Hematopoietic multipotent progenitor cell treated with erythropoietin and hydrocortisone succinate and interleukin-3 and kit ligand, for 8 days (in vitro differentiated cells): ENCODE measurements at regions not wholly inside any gene's neighbourhood (a gene's known extent, or its start where the extent isn't known, plus 50 kb on each side); places are given as distances from the start of the nearest gene placed in this dataset.
"Not testable (repeated sequence)": the region's sequence is repeated elsewhere in the genome, so short reads cannot be mapped to it uniquely, and the experiment has no call there.

ENCODE experiments used
- DNase-seq: peaks from one replicate; pipeline ENCODE4 v3.0.0-alpha.2; 2015

DNA sequence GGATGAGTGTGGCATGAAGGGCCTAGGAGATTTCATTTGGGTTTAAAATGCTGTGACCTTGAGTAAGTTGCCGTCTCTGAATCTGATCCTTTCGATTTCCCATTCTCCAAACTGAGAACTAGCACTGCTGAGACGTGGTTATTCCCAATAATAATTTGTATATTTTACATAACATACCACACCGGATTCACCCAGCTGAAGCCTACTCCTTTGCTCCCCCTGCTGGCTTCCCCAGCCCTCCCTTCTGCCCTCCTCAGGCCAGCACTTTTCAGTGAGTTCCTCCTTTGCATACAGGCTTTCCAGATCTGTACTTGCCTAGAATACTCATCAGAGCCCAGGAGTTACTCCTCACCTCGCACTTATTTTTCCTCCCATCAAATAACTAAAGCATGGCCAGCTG, 255.1 kb downstream of the OR4F29 start:
- not testable (repeated sequence) for DNase-seq

DNA sequence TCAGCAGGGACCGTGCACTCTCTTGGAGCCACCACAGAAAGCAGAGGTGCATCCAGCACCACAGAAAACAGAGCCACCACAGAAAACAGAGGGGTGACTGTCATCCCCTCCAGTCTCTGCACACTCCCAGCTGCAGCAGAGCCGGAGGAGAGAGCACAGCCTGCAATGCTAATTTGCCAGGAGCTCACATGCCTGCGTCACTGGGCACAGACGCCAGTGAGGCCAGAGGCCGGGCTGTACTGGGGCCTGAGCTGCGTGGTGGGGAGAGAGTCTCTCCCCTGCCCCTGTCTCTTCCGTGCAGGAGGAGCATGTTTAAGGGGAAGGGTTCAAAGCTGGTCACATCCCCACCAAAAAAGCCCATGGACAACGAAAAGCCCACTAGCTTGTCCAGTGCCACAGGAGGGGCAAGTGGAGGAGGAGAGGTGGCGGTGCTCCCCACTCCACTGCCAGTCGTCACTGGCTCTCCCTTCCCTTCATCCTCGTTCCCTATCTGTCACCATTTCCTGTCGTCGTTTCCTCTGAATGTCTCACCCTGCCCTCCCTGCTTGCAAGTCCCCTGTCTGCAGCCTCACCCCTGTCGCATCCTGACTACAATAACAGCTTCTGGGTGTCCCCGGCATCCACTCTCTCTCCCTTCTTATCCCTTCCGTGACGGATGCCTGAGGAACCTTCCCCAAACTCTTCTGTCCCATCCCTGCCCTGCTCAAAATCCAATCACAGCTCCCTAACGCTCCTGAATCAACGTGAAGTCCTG, 260.0 kb downstream of the OR4F29 start:
- peak; percentile 0 for DNase-seq

DNA sequence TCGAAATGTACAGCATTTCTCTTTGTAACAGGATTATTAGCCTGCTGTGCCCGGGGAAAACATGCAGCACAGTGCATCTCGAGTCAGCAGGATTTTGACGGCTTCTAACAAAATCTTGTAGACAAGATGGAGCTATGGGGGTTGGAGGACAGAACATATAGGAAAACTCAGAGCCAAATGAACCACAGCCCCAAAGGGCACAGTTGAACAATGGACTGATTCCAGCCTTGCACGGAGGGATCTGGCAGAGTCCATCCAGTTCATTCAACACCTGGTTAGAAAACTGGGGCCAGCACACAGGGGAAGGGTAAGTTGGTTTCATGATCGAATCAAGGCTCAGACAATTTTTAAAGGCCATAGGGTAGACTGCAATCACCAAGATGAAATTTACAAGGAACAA, 260.8 kb downstream of the OR4F29 start:
- DNase-seq = not testable (repeated sequence)

DNA sequence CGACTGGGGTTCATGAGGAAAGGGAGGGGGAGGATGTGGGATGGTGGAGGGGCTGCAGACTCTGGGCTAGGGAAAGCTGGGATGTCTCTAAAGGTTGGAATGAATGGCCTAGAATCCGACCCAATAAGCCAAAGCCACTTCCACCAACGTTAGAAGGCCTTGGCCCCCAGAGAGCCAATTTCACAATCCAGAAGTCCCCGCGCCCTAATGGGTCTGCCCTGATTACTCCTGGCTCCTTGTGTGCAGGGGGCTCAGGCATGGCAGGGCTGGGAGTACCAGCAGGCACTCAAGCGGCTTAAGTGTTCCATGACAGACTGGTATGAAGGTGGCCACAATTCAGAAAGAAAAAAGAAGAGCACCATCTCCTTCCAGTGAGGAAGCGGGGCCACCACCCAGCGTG, 261.6 kb downstream of the OR4F29 start:
- DNase-seq = not testable (repeated sequence)

DNA sequence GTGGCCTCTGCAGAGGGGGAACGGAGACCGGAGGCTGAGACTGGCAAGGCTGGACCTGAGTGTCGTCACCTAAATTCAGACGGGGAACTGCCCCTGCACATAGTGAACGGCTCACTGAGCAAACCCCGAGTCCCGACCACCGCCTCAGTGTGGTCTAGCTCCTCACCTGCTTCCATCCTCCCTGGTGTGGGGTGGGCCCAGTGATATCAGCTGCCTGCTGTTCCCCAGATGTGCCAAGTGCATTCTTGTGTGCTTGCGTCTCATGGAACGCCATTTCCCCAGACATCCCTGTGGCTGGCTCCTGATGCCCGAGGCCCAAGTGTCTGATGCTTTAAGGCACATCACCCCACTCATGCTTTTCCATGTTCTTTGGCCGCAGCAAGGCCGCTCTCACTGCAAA, 262.2 kb downstream of the OR4F29 start:
- not testable (repeated sequence) for DNase-seq

DNA sequence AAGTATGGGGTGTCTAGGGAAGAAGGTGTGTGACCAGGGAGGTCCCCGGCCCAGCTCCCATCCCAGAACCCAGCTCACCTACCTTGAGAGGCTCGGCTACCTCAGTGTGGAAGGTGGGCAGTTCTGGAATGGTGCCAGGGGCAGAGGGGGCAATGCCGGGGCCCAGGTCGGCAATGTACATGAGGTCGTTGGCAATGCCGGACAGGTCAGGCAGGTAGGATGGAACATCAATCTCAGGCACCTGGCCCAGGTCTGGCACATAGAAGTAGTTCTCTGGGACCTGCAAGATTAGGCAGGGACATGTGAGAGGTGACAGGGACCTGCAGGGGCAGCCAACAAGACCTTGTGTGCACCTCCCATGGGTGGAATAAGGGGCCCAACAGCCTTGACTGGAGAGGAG, 264.2 kb downstream of the OR4F29 start:
- DNase-seq = not testable (repeated sequence)

DNA sequence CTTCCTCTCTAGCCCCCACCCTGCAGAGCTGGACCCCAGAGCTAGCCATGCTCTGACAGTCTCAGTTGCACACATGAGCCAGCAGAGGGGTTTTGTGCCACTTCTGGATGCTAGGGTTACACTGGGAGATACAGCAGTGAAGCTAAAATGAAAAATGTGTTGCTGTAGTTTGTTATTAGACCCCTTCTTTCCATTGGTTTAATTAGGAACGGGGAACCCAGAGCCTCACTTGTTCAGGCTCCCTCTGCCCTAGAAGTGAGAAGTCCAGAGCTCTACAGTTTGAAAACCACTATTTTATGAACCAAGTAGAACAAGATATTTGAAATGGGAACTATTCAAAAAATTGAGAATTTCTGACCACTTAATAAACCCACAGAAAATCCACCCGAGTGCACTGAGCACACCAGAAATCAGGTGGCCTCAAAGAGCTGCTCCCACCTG, 264.8 kb downstream of the OR4F29 start:
- DNase-seq = peak; percentile 0

DNA sequence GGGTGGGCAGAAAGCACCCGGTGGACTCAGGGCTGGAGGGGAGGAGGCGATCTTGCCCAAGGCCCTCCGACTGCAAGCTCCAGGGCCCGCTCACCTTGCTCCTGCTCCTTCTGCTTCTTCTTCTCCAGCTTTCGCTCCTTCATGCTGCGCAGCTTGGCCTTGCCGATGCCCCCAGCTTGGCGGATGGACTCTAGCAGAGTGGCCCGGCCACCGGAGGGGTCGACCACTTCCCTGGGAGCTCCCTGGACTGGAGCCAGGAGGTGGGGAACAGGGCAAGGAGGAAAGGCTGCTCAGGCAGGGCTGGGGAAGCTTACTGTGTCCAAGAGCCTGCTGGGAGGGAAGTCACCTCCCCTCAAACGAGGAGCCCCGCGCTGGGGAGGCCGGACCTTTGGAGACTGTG, 265.3 kb downstream of the OR4F29 start:
- not testable (repeated sequence) for DNase-seq

DNA sequence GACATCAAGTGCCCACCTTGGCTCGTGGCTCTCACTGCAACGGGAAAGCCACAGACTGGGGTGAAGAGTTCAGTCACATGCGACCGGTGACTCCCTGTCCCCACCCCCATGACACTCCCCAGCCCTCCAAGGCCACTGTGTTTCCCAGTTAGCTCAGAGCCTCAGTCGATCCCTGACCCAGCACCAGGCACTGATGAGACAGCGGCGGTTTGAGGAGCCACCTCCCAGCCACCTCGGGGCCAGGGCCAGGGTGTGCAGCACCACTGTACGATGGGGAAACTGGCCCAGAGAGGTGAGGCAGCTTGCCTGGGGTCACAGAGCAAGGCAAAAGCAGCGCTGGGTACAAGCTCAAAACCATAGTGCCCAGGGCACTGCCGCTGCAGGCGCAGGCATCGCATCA, 266.0 kb downstream of the OR4F29 start:
- not testable (repeated sequence) for DNase-seq

DNA sequence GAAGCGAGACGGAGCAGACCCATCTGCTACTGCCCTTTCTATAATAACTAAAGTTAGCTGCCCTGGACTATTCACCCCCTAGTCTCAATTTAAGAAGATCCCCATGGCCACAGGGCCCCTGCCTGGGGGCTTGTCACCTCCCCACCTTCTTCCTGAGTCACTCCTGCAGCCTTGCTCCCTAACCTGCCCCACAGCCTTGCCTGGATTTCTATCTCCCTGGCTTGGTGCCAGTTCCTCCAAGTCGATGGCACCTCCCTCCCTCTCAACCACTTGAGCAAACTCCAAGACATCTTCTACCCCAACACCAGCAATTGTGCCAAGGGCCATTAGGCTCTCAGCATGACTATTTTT, 267.2 kb downstream of the OR4F29 start:
- not testable (repeated sequence) for DNase-seq

DNA sequence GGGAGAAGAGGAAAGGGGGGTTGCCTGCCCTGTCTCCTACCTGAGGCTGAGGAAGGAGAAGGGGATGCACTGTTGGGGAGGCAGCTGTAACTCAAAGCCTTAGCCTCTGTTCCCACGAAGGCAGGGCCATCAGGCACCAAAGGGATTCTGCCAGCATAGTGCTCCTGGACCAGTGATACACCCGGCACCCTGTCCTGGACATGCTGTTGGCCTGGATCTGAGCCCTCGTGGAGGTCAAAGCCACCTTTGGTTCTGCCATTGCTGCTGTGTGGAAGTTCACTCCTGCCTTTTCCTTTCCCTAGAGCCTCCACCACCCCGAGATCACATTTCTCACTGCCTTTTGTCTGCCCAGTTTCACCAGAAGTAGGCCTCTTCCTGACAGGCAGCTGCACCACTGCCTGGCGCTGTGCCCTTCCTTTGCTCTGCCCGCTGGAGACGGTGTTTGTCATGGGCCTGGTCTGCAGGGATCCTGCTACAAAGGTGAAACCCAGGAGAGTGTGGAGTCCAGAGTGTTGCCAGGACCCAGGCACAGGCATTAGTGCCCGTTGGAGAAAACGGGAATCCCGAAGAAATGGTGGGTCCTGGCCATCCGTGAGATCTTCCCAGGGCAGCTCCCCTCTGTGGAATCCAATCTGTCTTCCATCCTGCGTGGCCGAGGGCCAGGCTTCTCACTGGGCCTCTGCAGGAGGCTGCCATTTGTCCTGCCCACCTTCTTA, 267.7 kb downstream of the OR4F29 start:
- DNase-seq = not testable (repeated sequence)

DNA sequence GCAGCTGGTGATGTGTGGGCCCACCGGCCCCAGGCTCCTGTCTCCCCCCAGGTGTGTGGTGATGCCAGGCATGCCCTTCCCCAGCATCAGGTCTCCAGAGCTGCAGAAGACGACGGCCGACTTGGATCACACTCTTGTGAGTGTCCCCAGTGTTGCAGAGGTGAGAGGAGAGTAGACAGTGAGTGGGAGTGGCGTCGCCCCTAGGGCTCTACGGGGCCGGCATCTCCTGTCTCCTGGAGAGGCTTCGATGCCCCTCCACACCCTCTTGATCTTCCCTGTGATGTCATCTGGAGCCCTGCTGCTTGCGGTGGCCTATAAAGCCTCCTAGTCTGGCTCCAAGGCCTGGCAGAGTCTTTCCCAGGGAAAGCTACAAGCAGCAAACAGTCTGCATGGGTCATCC, 268.4 kb downstream of the OR4F29 start:
- DNase-seq = not testable (repeated sequence)

DNA sequence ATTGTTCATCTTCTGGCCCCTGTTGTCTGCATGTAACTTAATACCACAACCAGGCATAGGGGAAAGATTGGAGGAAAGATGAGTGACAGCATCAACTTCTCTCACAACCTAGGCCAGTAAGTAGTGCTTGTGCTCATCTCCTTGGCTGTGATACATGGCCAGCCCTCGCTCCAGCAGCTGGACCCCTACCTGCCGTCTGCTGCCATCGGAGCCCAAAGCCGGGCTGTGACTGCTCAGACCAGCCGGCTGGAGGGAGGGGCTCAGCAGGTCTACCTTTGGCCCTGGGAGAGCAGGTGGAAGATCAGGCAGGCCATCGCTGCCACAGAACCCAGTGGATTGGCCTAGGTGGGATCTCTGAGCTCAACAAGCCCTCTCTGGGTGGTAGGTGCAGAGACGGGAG, 268.8 kb downstream of the OR4F29 start:
- not testable (repeated sequence) for DNase-seq

DNA sequence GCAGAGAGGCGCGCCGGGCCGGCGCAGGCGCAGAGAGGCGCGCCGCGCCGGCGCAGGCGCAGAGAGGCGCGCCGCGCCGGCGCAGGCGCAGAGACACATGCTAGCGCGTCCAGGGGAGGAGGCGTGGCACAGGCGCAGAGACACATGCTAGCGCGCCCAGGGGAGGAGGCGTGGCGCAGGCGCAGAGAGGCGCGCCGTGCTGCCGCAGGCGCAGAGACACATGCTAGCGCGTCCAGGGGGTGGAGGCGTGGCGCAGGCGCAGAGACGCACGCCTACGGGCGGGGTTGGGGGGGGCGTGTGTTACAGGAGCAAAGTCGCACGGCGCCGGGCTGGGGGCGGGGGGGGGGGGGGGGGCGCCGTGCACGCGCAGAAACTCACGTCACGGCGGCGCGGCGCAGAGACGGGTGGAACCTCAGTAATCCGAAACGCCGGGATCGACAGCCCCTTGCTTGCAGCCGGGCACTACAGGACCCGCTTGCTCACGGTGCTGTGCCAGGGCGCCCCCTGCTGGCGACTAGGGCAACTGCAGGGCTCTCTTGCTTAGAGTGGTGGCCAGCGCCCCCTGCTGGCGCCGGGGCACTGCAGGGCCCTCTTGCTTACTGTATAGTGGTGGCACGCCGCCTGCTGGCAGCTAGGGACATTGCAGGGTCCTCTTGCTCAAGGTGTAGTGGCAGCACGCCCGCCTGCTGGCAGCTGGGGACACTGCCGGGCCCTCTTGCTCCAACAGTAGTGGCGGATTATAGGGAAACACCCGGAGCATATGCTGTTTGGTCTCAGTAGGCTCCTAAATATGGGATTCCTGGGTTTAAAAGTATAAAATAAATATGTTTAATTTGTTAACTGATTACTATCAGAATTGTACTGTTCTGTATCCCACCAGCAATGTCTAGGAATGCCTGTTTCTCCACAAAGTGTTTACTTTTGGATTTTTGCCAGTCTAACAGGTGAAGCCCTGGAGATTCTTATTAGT, 269.9 kb downstream of the OR4F29 start:
- DNase-seq = peak; percentile 69

DNA sequence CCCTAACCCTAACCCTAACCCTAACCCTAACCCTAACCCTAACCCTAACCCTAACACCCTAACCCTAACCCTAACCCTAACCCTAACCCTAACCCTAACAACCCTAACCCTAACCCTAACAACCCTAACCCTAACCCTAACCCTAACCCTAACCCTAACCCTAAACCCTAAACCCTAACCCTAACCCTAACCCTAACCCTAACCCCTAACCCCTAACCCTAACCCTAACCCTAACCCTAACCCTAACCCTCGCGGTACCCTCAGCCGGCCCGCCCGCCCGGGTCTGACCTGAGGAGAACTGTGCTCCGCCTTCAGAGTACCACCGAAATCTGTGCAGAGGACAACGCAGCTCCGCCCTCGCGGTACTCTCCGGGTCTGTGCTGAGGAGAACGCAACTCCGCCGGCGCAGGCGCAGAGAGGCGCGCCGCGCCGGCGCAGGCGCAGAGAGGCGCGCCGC, 270.7 kb downstream of the OR4F29 start:
- peak; percentile 0 for DNase-seq

DNA sequence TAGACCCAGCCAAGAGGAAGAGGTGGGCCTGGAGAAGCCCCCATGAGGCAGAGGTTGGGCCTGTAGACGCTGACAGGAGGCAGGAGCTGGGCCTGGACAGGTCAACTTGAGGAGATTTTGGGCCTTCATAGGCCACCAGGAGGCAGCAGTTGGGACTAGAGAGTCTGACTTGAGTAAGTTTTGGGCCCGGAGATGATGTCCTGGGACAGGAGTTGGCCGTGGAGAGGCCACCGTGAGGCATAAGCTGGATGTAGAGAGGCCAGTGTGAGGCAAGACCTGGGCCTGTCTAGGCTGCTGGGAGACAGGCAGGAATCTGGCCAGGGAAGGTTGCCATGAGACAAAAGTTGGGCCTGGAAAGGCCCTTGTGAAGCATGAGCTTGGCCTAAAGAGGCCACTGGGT, 312.6 kb downstream of the OR4F29 start:
- DNase-seq = not testable (repeated sequence)

DNA sequence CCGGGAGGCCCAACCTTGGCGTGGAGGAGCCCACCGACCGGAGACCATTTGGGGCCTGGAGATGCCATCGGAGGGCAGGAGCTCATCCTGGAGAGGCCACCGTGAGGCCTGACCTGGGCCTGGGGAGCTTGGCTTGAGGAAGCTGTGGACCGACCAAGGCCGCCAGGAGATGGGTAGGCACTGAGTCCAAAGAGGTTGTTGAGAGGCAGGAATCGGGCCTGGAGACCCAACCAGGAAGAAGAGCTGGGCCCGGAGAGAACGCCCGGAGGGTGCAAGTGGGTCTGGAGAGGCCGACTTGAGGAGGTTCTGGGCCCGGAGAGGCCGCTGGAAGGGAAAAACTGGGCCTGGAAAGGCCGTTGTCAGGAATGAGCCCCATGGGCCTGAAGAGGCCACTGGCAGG, 313.8 kb downstream of the OR4F29 start:
- not testable (repeated sequence) for DNase-seq

DNA sequence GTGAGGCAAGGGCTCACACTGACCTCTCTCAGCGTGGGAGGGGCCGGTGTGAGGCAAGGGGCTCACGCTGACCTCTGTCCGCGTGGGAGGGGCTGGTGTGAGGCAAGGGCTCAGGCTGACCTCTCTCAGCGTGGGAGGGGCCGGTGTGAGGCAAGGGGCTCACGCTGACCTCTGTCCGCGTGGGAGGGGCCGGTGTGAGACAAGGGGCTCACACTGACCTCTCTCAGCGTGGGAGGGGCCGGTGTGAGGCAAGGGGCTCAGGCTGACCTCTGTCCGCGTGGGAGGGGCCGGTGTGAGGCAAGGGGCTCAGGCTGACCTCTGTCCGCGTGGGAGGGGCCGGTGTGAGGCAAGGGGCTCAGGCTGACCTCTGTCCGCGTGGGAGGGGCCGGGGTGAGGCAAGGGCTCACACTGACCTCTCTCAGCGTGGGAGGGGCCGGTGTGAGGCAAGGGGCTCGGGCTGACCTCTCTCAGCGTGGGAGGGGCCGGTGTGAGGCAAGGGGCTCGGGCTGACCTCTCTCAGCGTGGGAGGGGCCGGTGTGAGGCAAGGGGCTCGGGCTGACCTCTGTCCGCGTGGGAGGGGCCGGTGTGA, 315.0 kb downstream of the OR4F29 start:
- DNase-seq = not testable (repeated sequence)

DNA sequence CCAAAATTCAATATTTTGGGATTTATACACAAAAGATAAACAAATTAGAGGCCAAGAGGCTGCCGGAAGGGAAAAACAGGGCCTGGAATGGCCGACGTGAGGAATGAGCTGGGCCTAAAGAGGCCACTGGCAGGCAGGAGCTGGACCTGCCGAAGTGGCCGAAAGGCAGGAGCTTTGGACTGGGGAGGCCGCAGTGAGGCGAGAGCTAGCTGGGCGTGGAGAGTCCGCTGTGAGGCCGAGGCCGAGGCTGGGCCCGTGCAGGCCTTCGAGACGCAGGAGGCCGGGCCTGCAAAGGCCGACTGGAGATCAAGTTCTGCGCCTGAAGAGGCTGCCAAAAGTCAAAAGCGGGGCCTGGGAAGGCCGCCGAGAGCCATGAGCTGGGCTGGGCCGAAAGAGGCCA, 316.5 kb downstream of the OR4F29 start:
- not testable (repeated sequence) for DNase-seq

DNA sequence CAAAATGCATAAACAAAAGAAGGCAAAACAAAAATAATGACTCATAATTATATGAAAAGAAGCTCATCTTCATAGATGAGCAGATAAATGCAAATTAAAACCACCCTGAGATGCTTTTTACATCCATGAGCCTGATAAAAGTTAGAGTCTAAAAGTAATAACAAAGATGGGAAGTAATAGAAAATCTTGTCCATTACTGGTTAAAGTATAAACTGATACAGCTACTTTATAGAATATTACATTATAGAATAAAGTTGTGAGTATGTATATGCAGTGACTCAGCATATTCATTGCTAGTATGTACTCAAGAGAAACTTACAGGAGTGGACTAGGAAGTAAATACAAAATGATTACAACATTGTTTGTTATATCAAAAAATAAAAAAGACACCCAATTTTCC, 333.0 kb downstream of the OR4F29 start:
- not testable (repeated sequence) for DNase-seq

DNA sequence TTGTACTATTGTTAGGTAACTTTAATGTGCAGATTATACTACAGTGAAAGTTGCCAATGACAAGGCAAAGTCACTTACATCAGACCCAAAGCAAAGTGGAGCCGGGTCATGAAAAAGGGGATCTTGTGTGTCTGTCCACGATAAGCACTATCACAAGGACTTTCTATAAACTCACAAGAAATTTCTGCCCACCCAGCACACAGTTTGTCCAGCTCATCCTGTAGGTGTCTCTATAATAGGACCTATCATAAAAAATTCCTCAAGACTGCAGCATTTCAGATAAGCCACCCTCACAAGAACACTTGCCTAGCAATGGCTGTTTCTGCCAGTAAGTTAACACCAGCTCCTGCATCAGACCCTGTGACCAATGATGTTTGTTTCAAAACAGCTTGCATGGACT, 335.9 kb downstream of the OR4F29 start:
- DNase-seq = not testable (repeated sequence)

DNA sequence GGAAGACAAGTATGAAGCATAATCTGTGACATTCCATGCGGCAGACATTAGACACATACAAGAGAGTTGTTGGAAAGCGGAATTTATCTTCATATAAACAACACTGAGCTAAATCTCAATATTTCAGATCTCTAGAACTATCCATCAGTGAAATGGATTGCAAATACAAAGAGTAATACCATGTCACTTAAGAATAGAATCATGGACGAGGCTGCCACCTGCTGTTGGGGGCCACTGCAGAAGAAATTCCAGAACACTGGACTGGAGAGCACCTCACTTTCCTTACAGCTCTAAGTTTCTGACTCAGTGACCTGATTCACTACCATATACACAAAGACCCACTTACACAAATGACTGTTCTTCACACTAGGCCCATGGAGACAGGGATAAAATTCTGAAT, 346.7 kb downstream of the OR4F29 start:
- DNase-seq = not testable (repeated sequence)

DNA sequence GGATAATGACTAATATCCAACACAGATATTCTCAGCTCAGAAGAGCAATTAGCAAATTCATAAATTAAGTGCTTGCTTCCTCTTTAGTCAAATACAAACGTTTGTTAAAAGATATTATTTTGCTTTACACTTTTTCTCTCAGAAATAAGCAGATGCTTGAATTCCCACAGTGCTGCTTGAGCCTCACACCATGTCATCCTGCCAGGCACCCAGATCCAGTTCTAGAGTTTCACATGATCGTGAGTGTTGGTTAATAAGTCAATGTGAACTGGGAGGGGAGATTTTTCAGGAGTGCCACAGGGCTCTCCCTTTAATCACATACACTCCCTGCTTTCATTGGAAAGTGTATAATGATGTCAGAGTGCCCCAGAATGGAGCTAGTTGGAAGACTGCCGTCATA, 352.0 kb downstream of the OR4F29 start:
- DNase-seq = not testable (repeated sequence)
